Vagina (tissue), 2 donors: ENCODE measurements at regions not wholly inside any gene's neighbourhood (a gene's known extent, or its start where the extent isn't known, plus 50 kb on each side); places are given as distances from the start of the nearest gene placed in this dataset.

Source experiments
- CTCF ChIP-seq, 3 experiments: fragments of 450-650 bp in 2 of 3; fragments of 200-600 bp in 1 of 3; sonication (generic) in 1 of 3; IDR thresholded peaks; one replicate each; pipeline ENCODE4 v1.5.1; 2017 to 2019; ENCODE audit warnings: antibody characterized with exemption in 3 of 3, mild to moderate bottlenecking in 2 of 3, moderate library complexity in 2 of 3
- POLR2A ChIP-seq, 2 donors: fragments of 450-650 bp; IDR thresholded peaks; one replicate each; pipeline ENCODE4 v1.6.1; 2017; ENCODE audit warnings: antibody characterized with exemption in 2 of 2, mild to moderate bottlenecking in 2 of 2, moderate library complexity in 2 of 2

DNA sequence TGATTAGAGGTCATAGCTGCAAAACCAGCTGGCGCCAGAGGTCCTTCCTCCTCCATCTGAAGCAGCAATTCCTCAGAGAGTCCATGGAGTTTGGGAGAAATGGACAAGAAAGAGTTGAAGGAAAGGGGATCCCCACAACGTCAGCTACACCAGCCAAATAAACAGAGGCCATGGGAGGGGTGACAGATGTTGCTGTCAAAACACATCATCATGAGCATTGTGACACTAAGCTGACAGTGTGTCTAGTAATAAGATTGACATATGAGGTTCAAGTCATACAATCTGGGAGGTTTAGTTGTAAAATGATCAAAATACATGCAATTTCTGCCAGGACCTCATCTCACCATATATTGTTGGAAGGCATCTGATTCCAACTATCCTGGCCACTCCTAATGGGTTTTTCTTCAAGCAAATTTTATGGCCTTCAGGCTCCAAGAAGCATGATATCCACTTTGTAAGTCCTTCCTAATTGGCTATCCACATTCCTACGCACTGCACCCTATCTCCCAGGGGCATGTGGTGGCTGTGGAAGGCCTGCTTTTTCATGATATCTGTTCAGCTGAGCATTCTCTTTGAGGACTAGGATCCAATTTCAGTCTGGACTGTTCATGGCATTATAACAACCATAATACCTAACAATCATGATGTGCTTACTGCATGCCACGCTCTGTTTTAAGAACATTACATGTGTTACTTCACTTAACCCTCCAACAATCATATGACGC, 335.0 kb upstream of the ID2 start:
- no peak for TF ChIP-seq CTCF (IDR thresholded peaks at IDR 0.05)
- no peak for TF ChIP-seq POLR2A (IDR thresholded peaks at IDR 0.05)
